COLO668 (cell line): ENCODE measurements at regions not wholly inside any gene's neighbourhood (a gene's known extent, or its start where the extent isn't known, plus 50 kb on each side); places are given as distances from the start of the nearest gene placed in this dataset.

Experiments used
- DNase-seq: peaks from one replicate; lab custom pipeline; 2025; ENCODE audit not compliant: unreplicated experiment; lab: John Stamatoyannopoulos, UW

DNA sequence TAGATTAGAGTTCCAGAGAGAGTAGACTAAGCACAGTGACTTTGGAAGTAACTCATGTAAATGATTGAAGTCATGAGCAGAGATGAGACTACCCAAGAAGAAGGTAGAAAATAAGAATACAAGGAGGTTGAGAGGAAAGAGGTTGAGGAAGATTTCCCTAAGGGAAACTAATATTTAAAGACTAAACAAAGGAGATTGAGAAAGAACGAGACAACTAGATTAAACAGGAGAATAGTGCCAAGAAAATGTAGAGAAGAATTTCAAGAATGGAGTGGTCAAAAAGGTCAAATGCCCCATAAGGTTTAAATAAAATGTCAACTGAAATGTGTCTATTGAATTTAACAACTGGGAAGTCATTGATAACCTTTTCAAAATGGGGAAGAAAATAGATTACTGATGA, 59.0 kb downstream of the RPS29 start:
- no peak for DNase-seq

DNA sequence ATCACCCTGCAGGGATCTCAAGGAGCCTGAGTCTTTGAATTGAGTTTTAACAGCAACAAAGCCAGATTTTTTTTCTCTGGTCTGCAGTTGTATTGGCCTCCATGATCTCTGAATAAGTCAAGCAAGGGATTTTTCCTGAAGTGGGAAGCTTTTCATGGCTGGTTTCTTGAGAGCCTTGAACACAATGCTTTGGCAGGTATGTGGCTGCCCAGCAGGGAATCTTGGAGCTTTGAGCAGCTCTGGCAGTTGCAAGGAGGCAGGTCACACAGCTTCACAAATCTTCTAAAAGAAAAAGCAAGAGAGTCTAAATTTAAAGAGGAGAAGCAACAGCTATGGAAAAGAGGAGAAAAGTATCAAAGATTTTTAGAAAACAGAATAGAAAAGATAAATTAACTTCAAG, 60.1 kb downstream of the RPS29 start:
- DNase-seq, result no peak

DNA sequence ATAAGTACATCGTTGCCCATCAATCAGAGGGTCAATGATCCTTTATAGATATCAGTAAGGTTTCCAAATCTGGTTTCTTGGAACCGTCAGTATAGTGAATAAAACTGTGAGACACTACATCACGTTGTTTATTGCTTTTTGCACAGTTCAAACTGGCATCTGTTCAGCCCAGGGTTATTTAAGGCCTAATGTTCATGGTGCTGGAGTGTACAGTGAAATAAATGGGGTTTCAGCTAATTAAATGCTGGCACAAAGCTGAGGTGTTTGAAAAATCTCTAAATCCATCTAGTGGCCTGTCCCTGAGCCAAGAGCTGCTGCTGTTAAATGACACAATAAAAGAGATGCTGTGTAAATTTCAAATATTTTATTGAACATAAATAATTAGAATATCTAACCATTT, 69.9 kb downstream of the RPS29 start:
- DNase-seq, result no peak

DNA sequence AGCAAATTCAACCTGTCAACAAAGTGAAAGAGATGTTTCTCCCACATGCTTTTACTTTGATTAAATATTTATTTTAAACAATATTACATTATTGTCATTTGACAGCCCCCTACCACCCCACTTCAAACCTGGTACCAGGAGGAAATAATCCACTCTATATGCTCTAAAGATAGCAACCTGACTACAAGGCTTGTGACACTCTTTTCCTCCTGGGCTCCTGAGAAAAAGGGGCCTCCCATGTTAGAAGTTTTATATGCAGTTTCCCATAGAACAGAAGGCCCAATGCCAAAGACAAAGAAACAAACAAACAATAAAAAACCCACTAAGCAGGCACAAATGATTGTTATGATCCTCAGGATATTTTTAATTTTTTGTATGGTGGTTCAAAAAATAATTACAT, 73.6 kb downstream of the RPS29 start:
- DNase-seq, result no peak

DNA sequence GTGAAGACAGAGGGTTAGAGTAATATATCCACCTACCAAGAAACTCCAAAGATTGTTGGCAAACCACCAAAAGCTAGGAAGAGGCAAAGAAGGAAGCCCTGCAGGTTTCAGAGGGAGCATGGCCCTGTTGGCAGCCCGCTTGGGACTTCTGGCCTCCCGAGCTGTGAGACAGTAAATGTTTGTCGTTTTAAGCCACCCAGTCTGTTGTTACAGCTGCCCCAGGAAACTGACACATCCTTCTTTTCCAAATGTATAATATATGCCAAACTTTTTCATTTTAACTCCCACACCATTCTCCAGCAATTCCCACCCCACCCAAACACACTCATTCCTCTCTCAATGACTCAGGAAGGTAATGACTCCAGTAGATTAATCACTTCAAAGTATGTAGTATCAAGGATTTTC, 74.0 kb downstream of the RPS29 start:
- DNase-seq, result no peak

DNA sequence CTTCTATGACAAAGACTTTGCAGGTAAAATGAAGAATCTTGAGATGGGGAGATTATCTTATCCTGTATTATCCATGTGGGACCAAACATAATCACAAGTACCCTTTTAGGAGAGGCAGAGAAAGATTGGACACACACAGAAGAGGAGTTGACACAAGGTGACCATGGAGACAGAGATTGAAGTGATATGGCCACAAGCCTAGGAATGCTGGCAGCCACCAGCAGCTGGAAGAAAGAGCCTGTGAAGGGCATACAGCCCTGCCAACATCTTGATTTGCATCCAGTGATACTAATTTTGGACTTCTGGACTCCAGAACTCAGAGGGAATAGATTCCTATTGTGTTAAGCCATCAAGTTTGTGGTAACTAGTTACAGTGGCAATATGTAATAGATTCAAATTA, 78.1 kb downstream of the RPS29 start:
- DNase-seq, result no peak

DNA sequence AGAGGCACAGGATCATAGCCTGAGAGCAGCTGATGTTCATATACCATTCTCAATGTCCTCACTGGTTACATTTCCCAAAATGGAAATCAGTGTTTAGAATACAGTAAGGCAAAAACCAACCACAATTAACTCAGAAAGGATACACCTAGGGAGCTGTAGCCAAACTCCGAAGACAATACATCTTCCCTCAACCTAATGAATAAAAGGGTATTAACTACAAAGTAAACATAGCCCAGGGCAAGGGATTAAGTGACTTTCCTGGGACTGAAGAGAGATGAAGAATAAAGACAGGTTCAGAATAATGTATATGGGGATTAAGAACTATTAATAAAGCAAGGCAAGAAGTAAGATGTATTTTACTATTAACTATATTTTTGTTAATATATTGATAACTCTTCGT, 79.5 kb downstream of the RPS29 start:
- DNase-seq, result no peak

DNA sequence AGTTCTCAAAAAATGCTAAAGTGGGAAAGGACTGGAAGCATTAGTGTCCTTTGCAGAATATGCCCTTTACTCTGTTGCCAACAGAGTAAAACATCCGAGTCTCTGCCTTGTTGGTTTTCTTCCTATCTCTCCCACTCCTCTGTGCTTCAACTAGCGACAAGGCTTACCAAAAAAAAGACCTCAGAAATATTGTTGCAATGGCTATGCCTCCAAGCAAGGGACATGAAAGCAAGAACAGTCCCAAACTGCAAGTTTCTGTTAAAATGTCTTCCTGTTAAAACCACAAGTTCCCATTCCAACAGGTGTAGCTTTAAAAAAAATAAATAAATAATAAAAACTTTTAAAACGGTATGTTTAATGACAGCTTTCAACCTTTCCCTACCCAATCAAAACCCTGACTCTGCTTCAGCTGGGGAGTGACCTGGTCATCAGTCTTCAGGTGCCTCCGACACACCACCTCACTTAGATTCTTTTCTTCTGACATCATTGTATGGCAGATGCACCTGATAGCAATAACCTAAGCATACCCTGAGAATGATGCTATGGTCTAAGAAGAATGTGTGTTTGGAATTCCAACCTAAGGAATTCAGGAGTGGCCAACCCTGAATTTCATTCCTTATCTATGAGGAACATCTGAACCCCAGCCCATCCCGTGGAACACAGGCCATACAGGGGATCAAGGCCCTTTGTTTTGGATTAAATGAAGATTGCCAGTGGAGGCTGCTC, 81.0 kb downstream of the RPS29 start:
- DNase-seq, result no peak

DNA sequence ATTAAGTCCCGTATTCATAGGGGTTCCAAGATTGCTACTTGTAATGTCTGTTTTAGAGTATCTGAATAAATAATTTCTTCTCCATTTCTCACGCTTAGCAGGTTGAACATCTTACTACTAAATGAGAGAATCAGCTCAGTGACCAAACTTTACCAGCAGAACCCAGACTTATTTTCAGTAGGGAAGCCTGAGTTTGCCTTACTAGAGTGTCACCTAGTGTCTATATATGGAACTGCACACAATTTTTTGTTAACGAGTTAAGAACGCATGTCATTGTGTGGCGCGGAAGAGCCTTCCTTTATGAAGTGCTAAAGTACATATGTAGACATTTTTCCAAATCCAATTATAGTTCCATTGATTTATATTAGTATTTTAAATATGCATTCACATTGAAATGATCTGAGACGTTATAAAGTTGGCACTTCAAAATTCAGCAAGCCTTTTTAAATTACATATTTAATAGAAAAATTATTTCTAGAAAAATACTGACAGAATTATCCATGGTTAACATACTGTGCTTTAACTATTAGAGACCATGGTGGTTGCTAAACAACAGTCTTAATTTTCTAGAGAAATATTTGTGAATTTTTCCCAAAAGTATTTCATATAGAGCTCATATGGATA, 88.3 kb downstream of the RPS29 start:
- peak; percentile 18 for DNase-seq

DNA sequence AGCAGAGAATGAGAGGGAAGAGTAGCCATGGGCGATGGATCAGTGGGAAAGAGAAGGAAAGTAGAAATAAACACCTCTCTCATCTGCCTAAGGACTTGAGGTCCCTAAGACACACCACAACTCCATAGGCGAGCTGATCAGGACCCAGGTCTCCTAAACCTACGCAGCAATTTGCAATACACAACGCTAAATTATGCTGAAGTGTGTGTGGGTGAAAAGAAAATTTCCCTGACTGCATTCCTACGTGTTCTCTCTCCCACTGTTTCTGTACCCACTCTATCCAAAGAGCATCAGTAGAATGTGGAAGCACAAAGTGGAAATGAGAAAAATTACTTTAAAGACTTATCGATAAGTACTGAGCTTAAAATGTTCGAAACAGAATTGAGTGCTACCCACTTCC, 88.9 kb downstream of the RPS29 start:
- no peak for DNase-seq

DNA sequence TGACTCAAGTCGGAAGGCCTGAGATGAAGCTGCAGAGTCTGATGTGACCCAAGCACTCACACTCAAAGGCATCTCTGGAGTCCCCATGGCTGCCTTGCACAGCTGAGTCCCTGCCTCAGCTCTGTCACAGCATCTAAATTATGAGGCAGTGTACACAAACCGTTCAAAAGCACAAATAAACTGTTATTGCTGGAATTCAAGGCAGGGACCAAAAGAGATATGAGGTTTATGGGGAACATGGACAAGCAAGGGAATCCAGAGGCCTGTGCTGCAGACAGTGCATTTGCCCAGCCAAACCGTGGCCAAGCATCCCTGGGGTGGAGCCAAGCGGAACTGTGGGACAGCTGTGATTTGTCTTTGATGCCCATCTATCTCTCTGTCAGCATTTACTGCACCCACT, 91.3 kb downstream of the RPS29 start:
- no peak for DNase-seq

DNA sequence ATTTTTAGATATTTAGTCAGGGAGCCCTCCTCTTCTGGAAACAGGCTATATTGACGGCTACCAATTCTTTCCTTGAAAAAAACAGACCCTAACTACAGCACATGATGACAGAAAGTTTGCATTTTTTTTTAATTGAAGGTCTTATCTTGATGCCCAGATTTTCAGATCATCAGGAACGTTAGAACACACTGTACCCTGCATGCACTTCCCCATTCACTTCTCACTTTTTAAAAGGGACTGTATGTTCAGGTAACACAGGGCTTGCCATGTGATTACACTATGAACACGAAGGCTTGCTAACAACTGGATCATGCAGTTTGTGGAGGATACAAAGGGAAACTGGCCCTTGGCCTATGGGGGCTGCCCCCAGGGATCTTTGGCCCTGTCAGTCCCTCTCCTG, 92.6 kb downstream of the RPS29 start:
- DNase-seq, result no peak

DNA sequence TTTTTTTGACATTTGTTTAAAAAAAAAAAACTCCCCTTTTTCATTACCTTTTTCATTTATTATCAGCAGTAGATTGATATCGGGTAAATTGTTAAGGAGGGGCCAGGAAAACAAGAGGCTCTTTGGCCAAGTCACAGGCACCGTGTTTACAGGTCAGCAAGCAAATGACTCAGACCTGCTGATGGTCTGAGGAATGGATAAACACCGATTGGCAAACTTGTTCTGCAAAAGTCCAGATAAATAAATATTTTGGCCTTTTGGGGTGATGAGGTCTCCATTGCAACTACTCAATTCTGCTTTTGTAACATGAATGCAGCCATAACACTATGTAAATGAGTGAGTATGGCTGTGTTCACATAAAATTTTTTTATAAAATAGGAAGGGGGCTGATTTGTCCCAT, 94.0 kb downstream of the RPS29 start:
- DNase-seq, result no peak

DNA sequence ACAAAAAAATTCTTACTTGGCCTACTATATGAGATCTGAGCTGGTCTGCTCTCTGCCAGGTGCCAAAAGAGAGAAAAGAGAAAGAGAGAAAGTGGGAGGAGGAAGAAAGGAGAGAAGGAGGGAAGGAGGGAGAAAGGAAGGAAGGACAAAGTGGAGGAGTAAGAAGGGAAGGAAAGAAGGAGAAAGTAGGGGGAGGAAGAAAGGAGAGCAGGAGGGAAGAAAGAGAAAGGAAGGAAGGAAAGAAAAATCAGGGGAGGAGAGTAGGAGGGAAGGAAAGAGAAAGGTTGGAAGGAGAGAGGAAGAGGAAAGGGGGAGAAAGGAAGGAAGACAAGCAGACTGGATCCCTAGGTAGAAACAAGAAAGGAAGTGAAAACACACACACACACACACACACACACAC, 96.8 kb downstream of the RPS29 start:
- DNase-seq, result no peak

DNA sequence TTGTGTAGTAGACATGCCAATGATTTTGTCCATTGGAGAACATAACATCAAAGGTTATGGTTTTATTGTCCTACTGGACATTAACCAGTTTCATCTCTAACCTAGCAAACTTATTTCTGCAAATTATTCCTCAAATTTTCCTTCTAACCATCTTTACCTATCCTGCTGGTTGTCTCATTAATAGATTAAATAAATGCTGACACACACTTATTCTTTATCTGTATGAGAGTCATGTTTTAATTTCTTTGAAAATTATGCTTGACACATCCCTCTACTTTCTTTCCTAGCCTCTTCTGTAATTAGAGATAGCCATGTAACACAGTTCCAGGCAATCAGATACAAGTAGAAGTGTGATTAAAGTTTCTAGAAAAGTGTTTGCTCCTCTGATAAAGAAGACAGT, 98.9 kb downstream of the RPS29 start:
- no peak for DNase-seq

DNA sequence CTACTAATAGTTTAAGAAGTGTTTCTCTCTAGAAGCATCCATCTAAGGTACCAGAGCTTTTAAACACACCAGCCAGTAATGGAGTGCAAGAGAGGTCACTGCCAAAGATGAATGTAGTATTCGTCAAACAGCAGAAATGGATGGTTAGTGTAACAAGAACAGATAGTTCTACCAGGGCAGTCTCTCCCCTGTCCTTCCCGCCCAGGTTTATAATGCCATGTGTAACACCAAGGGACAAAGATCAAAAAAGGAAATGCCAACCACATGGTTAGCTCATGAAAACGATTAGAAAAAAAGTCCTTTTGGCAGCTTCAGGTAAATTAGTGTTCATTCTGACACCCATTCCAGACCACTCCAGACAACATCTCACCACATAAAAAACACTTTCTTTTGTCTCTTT, 100.9 kb downstream of the RPS29 start:
- DNase-seq, result no peak

DNA sequence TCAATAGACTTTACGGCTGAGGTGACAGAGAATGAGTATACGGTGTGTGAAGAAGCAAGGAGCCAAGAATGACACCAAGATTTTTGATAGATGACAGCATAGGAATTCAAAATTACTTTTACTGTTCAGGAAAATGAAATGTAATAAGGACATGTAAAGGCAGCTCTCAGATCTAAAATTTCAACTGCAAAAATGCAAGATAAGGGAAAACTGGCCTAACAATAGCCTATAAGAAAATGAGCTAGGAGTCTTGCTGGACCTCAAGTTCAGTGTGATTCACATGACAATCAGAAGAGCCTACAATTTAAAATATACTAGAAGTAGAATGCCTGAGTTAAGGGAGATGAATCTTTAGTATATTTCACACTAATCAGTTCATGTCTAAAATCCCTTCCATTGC, 102.0 kb downstream of the RPS29 start:
- no peak for DNase-seq

DNA sequence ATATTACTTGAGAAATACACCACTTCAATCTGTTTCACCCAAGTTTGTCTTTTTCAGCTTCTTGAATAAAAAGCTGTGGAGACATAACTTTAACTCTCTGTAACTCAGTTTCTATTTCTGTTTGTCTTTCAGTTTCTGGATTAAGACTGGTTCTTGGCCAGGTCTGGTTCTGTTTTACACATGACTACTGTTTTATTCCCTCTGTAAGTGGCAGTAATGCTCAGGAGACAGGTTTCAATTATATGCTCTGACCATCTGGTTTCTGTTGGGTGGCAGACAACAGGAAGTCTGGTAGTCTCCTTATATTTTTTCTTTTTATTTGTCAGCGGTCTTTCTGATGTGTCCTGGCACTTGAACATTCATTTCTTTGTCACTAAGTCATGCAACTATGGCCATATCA, 102.9 kb downstream of the RPS29 start:
- DNase-seq, result no peak

DNA sequence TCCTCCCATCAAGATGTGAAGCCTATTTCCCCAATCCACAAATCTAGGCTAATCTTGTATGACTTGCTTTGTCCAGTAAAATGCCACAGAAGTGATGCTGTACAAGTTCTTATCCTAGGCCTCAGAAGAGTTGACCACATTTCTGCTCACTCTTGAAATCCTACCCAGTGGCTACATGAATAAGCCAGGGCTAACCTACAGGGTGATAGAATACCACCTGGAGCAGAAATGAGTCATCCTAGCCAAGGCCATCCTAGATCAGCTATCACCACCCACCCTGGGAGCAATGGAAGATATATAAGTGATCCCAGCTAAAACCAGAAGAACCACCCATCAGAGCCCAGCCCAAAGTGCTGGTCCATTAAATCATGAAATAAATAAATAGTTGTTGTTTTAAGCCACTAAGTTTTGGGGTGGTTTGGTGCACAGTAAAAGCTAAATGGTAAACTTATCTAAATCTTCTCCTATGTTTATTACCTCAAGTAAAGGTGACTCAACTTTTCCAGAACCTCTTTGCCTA, 105.1 kb downstream of the RPS29 start:
- DNase-seq, result no peak

DNA sequence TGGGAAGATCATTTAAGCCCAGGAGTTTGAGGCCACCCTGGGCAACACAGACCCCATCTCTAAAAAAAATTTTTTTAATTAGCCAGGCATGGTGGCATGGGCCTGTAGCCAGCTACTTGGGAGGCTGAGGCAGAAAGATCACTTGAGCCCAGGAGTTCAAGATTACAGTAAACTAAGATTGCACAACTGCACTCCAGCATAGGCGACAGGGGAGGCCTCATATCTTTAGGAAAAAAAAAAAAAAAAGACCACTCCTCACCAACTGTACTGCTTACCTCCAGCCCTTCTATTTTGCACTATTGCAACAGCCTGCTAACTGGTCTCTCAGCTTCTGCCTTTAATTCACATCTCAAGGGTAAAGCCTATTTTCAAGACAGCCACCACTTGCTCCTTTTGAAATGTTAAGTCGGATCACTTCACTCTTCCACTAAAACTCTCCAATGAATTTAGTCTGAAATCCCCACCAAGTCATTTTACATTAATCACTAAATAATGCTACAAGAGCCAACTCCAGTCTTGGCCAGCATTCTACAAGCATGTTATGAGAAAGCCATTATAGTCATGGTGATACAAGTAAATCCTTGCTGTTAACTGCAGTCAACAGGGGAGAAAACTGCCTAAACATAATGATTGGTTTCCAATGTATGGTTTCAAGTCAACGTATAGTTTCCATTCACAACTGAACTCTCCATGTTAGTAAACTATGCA, 106.0 kb downstream of the RPS29 start:
- no peak for DNase-seq

DNA sequence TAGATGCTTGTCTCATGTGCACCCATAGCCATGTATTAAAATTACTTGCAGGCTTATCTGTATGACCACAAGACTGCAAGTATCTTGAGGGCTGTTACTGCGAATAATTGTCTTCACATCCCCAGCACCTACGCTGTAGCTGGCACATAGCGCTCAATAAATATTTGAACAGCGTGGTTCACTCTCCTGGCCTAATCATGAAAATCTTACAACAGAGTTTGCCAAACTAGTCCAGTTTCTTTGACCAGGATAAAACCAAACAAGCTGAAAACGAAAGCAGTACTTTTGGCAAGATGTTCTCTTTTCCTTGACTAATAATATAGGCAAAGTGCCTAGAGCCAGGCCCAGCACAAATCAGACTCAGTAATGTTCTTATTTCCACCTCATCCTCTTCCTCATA, 106.7 kb downstream of the RPS29 start:
- no peak for DNase-seq

DNA sequence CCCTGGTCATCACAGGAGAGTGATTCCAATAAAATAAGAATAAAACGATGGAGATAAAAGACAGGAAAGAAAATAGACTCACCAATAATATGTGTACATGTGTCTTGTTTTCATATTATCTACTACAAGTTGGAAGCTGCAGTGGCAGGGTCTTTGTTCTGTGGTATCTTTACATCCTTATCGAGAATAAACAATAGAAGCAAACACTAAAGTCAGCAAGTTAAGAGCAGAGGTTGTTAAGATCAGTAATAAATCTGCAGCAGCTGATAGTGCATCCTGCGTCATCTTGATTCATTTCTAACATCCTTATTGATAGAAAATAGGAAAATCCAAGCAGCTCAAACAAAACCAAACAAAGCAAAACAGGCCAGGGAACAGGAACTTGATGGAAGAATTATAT, 107.4 kb downstream of the RPS29 start:
- no peak for DNase-seq
